ENCODE measurements at regions not wholly inside any gene's neighbourhood (a gene's known extent, or its start where the extent isn't known, plus 50 kb on each side); places are given as distances from the start of the nearest gene placed in this dataset.

GRCh38 chr9:19903076-19903475 lies 114.2 kb upstream of the SLC24A2 start (continued):
- no peak for TF ChIP-seq CHD1 (IDR thresholded peaks at IDR 0.05; ENCODE audit: low read depth, low read length)
- TF ChIP-seq KDM4A (IDR thresholded peaks at IDR 0.05; ENCODE audit: low read depth, low read length, severe bottlenecking) = no peak
- TF ChIP-seq POU5F1 (IDR thresholded peaks at IDR 0.05; ENCODE audit: low read depth, low read length) = no peak
- TF ChIP-seq RAD21 (IDR thresholded peaks at IDR 0.05 in 1 of 2, conservative IDR thresholded peaks at IDR 0.05 in 1 of 2; ENCODE audit: low read depth in 2 of 2, low read length in 2 of 2) = no peak

All from H1 (cell line).